ENCODE measurements at regions not wholly inside any gene's neighbourhood (a gene's known extent, or its start where the extent isn't known, plus 50 kb on each side); places are given as distances from the start of the nearest gene placed in this dataset.

DNA sequence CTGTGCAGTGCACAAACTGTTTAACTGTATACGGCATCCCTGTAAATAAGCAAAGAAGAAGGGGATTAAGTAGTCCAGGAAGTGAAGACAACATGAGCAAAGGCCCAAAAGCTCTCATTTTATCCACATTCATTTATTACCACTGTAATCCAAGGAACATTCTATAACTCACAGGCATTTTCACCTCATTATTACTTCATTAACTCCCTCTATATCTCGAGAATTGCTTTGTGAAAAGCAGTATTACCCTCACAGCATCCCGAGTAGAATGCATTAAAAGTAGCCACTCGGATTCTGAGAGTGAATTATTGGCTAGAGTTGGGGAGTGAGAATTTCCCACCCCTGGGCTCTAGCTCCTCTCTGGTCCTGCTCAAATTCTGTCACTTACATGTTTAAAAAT, 51.0 kb upstream of the CHCHD3 start:
- no peak overlapping the region for H3K4me3 Mint-ChIP-seq
- no peak for DNase-seq (ENCODE audit: low spot score in 2 of 2)
- H3K27me3 Mint-ChIP-seq, result peaks cover 27% of the 10 kb centered on the region
- ATAC-seq (replicated peaks; ENCODE audit: extremely low read depth, poor library complexity, severe bottlenecking), result no peak
- H3K27ac Mint-ChIP-seq (ENCODE audit: low read depth), result no peak overlapping the region
- no peaks in the 10 kb centered on the region for H3K36me3 Mint-ChIP-seq (ENCODE audit: insufficient read depth)
- no peaks in the 10 kb centered on the region for H3K4me1 Mint-ChIP-seq
- no peaks in the 10 kb centered on the region for H3K9me3 Mint-ChIP-seq

DNA sequence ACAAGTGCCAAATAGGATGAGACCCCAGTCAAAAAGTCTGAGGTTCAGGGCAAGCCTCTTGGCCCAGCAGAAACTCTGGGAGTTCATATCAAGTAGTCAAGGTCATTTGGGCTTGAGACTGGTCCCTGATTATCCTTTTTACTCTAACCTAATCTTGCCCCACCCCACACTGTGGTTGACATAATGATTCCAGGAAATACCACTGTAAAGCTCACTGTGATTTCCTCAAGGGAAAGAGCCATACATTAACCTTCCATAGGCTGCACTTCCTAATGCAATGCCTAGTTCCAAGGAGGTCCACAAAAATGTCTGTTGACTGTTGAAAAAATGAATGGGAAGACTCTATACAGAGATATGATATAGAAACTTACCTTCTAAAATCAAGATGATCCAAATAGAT, 52.9 kb upstream of the CHCHD3 start:
- no peaks in the 10 kb centered on the region for H3K4me1 Mint-ChIP-seq
- DNase-seq (ENCODE audit: low spot score in 2 of 2) (no peak), ATAC-seq (replicated peaks; ENCODE audit: extremely low read depth, poor library complexity, severe bottlenecking) (no peak)
- H3K36me3 Mint-ChIP-seq (ENCODE audit: insufficient read depth), result no peaks in the 10 kb centered on the region
- no peak overlapping the region for H3K4me3 Mint-ChIP-seq
- H3K27me3 Mint-ChIP-seq, result peaks cover 43% of the 10 kb centered on the region
- H3K9me3 Mint-ChIP-seq, result no peaks in the 10 kb centered on the region
- no peak overlapping the region for H3K27ac Mint-ChIP-seq (ENCODE audit: low read depth)

DNA sequence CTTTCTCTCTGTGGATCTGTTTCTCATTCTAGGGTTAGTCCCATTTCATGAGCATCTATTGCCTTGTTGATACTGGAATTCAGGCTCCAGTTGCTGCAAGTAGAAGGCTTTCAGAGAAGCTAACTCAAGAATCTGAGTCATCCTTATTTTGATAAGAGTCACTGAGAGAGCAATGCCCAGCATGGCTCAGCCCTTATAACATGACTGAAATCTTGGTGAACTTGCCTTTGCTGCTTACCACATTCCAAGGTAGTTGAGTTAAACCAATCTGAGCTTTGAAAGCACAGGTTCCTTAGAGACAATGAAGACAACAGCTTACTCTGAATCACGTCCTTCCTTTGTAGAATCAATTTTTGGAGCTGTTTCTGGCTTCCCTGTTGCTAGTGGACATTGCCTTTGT, 53.6 kb upstream of the CHCHD3 start:
- H3K27me3 Mint-ChIP-seq, result peaks cover 46% of the 10 kb centered on the region
- ATAC-seq (replicated peaks; ENCODE audit: extremely low read depth, poor library complexity, severe bottlenecking), result no peak
- no peak for DNase-seq (ENCODE audit: low spot score in 2 of 2)
- no peaks in the 10 kb centered on the region for H3K9me3 Mint-ChIP-seq
- no peaks in the 10 kb centered on the region for H3K36me3 Mint-ChIP-seq (ENCODE audit: insufficient read depth)
- no peak overlapping the region for H3K4me3 Mint-ChIP-seq
- no peak overlapping the region for H3K27ac Mint-ChIP-seq (ENCODE audit: low read depth)
- H3K4me1 Mint-ChIP-seq, result no peaks in the 10 kb centered on the region

DNA sequence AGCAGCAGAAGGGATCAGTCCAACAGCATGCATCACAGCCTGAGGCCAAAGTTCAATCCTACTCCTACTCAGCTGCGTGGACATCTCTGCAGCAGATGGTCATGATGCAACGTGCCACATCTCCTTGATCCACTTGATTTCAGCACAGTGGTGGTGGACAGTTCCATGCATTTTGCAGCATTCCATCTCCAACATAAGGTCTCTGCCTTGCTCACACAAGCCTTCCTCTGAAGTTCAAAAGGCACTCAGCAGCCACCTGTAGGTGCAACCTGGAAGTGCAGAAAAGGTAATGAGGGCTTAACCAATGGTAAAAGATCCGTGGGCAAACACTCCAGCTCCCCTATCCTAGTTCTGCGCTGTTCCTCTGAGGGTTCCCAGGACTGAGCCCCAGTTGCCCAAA, 57.5 kb upstream of the CHCHD3 start:
- ATAC-seq (replicated peaks; ENCODE audit: extremely low read depth, poor library complexity, severe bottlenecking) (no peak), DNase-seq (ENCODE audit: low spot score in 2 of 2) (no peak)
- no peak overlapping the region for H3K27ac Mint-ChIP-seq (ENCODE audit: low read depth)
- no peaks in the 10 kb centered on the region for H3K36me3 Mint-ChIP-seq (ENCODE audit: insufficient read depth)
- no peaks in the 10 kb centered on the region for H3K9me3 Mint-ChIP-seq
- H3K27me3 Mint-ChIP-seq, result peaks cover 49% of the 10 kb centered on the region
- no peak overlapping the region for H3K4me3 Mint-ChIP-seq
- H3K4me1 Mint-ChIP-seq, result no peaks in the 10 kb centered on the region

DNA sequence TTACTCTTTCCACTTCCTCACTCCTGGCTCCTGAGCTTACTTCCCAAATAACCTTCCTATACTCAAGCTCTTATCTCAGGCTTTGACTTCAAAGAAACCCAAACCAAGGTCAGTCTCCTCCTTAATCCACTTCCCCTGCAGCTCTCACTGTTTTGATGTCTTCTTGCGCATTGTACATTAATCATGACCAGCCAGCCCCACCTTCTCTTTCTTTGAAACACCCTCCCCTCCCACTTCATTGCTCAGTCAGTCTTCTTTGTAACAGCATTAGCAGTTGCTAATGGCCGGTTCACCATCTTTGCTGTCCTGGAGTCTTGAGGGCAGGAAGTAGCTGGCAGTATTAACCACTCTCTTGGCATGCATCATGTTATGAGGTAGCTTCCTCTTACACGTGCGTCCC, 57.9 kb upstream of the CHCHD3 start:
- ATAC-seq (replicated peaks; ENCODE audit: extremely low read depth, poor library complexity, severe bottlenecking), result no peak
- H3K4me1 Mint-ChIP-seq, result no peaks in the 10 kb centered on the region

GRCh38 chr7:133140994-133141595, 59.2 kb upstream of the CHCHD3 start:
- Mint-ChIP-seq H3K4me3 (no peak overlapping the region), H3K36me3 (ENCODE audit: insufficient read depth) (no peaks in the 10 kb centered on the region), H3K27me3 (peaks cover 67% of the 10 kb centered on the region)

More for the DNA sequence above, 57.9 kb upstream of the CHCHD3 start:
- Mint-ChIP-seq H3K27me3 (peaks cover 54% of the 10 kb centered on the region), H3K27ac (ENCODE audit: low read depth) (no peak overlapping the region), H3K36me3 (ENCODE audit: insufficient read depth) (no peaks in the 10 kb centered on the region), H3K4me3 (no peak overlapping the region), H3K9me3 (no peaks in the 10 kb centered on the region)
- DNase-seq (ENCODE audit: low spot score in 2 of 2), result no peak

GRCh38 chr7:133150760-133151159, 68.9 kb upstream of the CHCHD3 start:
- no peak for DNase-seq (ENCODE audit: low spot score in 2 of 2)
- no peak overlapping the region for H3K27ac Mint-ChIP-seq (ENCODE audit: low read depth)
- H3K27me3 Mint-ChIP-seq, result peaks cover 61% of the 10 kb centered on the region
- H3K4me1 Mint-ChIP-seq, result no peaks in the 10 kb centered on the region
- ATAC-seq (replicated peaks; ENCODE audit: extremely low read depth, poor library complexity, severe bottlenecking), result no peak
- H3K4me3 Mint-ChIP-seq, result no peak overlapping the region
- no peaks in the 10 kb centered on the region for H3K9me3 Mint-ChIP-seq
- no peaks in the 10 kb centered on the region for H3K36me3 Mint-ChIP-seq (ENCODE audit: insufficient read depth)

More at GRCh38 chr7:133140994-133141595, 59.2 kb upstream of the CHCHD3 start:
- no peak for ATAC-seq (replicated peaks; ENCODE audit: extremely low read depth, poor library complexity, severe bottlenecking)
- DNase-seq (ENCODE audit: low spot score in 2 of 2), result no peak
- no peaks in the 10 kb centered on the region for H3K9me3 Mint-ChIP-seq
- no peaks in the 10 kb centered on the region for H3K4me1 Mint-ChIP-seq
- H3K27ac Mint-ChIP-seq (ENCODE audit: low read depth), result no peak overlapping the region

DNA sequence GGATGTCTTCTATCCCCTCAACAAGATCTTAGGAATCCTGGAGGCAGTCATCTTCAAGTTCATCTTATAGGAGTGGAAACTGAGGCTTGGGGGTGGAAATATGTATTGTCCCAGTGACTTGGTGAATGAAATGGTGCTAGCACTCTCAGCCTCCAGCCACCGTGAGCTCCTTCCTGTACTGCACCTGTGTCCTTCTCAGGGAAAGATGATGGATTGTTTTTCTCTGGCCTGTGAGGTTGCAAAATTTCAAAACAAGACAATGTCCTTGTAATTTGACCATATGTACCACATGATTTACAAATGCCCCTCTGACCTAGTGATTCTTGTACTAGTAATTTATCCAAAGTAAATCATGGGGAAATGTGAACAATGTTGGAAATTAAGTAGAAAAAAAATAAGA, 71.0 kb upstream of the CHCHD3 start:
- no peak for DNase-seq (ENCODE audit: low spot score in 2 of 2)
- H3K27me3 Mint-ChIP-seq, result peaks cover 43% of the 10 kb centered on the region
- H3K36me3 Mint-ChIP-seq (ENCODE audit: insufficient read depth), result no peaks in the 10 kb centered on the region
- no peak overlapping the region for H3K27ac Mint-ChIP-seq (ENCODE audit: low read depth)
- ATAC-seq (replicated peaks; ENCODE audit: extremely low read depth, poor library complexity, severe bottlenecking), result no peak
- no peaks in the 10 kb centered on the region for H3K4me1 Mint-ChIP-seq
- no peaks in the 10 kb centered on the region for H3K9me3 Mint-ChIP-seq
- H3K4me3 Mint-ChIP-seq, result no peak overlapping the region

- H3K27me3 Mint-ChIP-seq, result peaks cover 20% of the 10 kb centered on the region
- no peaks in the 10 kb centered on the region for H3K4me1 Mint-ChIP-seq
- H3K27ac Mint-ChIP-seq (ENCODE audit: low read depth), result no peak overlapping the region
- H3K4me3 Mint-ChIP-seq, result no peak overlapping the region
- no peak for DNase-seq (ENCODE audit: low spot score in 2 of 2)
- no peak for ATAC-seq (replicated peaks; ENCODE audit: extremely low read depth, poor library complexity, severe bottlenecking)
- no peaks in the 10 kb centered on the region for H3K9me3 Mint-ChIP-seq
- H3K36me3 Mint-ChIP-seq (ENCODE audit: insufficient read depth), result no peaks in the 10 kb centered on the region
Observed at GRCh38 chr7:133155146-133155545, 73.3 kb upstream of the CHCHD3 start.

DNA sequence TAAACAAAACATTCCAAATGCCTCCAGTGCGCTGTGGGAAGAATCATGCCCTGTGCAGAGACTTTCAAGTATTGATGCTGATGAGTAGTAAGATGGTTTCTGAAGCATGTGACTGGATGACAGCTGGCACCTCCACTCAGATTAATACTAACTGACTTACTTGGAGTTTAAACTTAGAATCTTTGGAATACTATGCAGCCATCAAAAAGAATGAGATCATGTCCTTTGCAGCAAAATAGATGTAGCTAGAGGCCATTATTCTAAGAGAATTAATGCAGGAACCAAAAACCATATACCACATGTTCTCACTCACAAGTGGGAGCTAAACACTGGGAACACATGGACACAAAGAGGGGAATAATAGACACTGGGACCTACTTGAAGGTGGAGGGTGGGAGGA, 73.8 kb upstream of the CHCHD3 start:
- DNase-seq (ENCODE audit: low spot score in 2 of 2) (no peak), ATAC-seq (replicated peaks; ENCODE audit: extremely low read depth, poor library complexity, severe bottlenecking) (no peak)
- Mint-ChIP-seq H3K4me1 (no peaks in the 10 kb centered on the region), H3K9me3 (no peaks in the 10 kb centered on the region), H3K27ac (ENCODE audit: low read depth) (no peak overlapping the region), H3K36me3 (ENCODE audit: insufficient read depth) (no peaks in the 10 kb centered on the region), H3K27me3 (peaks cover 22% of the 10 kb centered on the region), H3K4me3 (no peak overlapping the region)

DNA sequence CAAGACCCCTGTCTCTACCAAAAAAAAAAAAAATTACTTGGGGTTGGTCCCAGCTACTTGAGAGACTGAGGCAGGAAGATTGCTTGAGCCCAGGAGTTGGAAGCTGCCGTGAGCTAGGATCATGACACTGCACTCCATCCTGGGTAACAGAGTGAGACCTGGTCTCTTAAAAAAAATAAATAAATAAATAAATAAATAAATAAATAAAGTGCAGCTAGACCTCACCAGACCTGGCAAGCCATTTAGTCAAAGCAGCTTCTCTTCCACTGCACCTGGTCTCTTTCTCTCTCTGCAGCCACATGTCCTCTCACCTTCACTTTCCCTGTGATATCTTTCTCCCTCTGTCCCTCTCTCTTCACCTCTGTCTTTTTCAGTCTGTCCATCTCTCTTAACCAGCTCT, 75.2 kb upstream of the CHCHD3 start:
- H3K36me3 Mint-ChIP-seq (ENCODE audit: insufficient read depth), result no peaks in the 10 kb centered on the region
- no peaks in the 10 kb centered on the region for H3K9me3 Mint-ChIP-seq
- ATAC-seq (replicated peaks; ENCODE audit: extremely low read depth, poor library complexity, severe bottlenecking) (no peak), DNase-seq (ENCODE audit: low spot score in 2 of 2) (no peak)
- H3K4me3 Mint-ChIP-seq, result no peak overlapping the region
- peaks cover 25% of the 10 kb centered on the region for H3K27me3 Mint-ChIP-seq
- H3K4me1 Mint-ChIP-seq, result no peaks in the 10 kb centered on the region
- H3K27ac Mint-ChIP-seq (ENCODE audit: low read depth), result no peak overlapping the region

DNA sequence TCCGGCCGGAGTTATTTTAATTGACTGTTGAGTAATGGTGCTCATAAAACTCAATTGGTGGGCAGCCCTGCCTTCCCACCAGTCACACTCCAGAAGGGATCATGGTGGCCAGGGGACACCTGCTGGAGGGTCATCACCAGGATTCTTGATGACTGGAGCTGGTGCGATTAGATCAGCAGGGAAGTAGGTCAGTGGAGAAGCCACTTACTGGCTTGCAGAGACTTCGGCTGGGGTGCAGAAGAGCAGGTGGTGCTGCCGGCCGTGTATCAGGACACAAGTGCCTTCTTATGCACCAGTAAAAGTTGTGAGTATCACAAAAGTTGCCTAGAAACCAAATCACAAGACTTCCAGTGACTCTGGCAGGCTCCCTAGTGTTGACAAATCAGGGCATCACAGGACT, 82.6 kb upstream of the CHCHD3 start:
- no peaks in the 10 kb centered on the region for H3K36me3 Mint-ChIP-seq (ENCODE audit: insufficient read depth)
- no peak for DNase-seq (ENCODE audit: low spot score in 2 of 2)
- H3K4me3 Mint-ChIP-seq, result no peak overlapping the region
- H3K4me1 Mint-ChIP-seq, result no peaks in the 10 kb centered on the region
- ATAC-seq (replicated peaks; ENCODE audit: extremely low read depth, poor library complexity, severe bottlenecking), result no peak
- peaks cover 60% of the 10 kb centered on the region for H3K27me3 Mint-ChIP-seq
- H3K9me3 Mint-ChIP-seq, result no peaks in the 10 kb centered on the region
- no peak overlapping the region for H3K27ac Mint-ChIP-seq (ENCODE audit: low read depth)

DNA sequence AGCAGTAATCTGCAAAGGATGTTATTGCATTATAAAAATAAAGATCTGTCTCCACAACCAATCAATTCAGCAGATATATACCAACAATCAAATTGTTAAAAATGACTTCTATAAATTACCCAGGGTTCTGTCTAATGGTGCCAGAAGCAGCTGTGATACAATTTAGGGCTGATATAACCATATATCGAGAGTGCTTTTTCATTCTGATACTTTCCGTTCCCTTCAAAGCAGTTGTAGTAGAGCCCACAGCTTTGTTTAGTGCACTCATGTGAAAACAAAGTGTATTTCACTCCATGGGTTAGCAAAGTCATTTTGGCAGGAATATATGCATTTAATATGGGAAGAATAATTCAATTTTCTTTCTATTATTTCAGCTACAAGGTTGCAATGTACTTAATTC, 83.1 kb upstream of the CHCHD3 start:
- Mint-ChIP-seq H3K4me1 (no peaks in the 10 kb centered on the region), H3K9me3 (no peaks in the 10 kb centered on the region), H3K36me3 (ENCODE audit: insufficient read depth) (no peaks in the 10 kb centered on the region), H3K27me3 (peaks cover 60% of the 10 kb centered on the region), H3K27ac (ENCODE audit: low read depth) (no peak overlapping the region), H3K4me3 (no peak overlapping the region)
- ATAC-seq (replicated peaks; ENCODE audit: extremely low read depth, poor library complexity, severe bottlenecking), result no peak
- no peak for DNase-seq (ENCODE audit: low spot score in 2 of 2)

- Mint-ChIP-seq H3K27me3 (peaks cover 56% of the 10 kb centered on the region), H3K36me3 (ENCODE audit: insufficient read depth) (peaks cover 1% of the 10 kb centered on the region), H3K4me1 (no peaks in the 10 kb centered on the region), H3K27ac (ENCODE audit: low read depth) (no peak overlapping the region), H3K9me3 (no peaks in the 10 kb centered on the region), H3K4me3 (no peak overlapping the region)
- DNase-seq (ENCODE audit: low spot score in 2 of 2) (no peak), ATAC-seq (replicated peaks; ENCODE audit: extremely low read depth, poor library complexity, severe bottlenecking) (no peak)
Observed at GRCh38 chr7:133165529-133165928, 83.6 kb upstream of the CHCHD3 start.

All from central memory CD8-positive, alpha-beta T cell (primary cell).